ENCODE measurements at regions not wholly inside any gene's neighbourhood (a gene's known extent, or its start where the extent isn't known, plus 50 kb on each side); places are given as distances from the start of the nearest gene placed in this dataset.

DNA sequence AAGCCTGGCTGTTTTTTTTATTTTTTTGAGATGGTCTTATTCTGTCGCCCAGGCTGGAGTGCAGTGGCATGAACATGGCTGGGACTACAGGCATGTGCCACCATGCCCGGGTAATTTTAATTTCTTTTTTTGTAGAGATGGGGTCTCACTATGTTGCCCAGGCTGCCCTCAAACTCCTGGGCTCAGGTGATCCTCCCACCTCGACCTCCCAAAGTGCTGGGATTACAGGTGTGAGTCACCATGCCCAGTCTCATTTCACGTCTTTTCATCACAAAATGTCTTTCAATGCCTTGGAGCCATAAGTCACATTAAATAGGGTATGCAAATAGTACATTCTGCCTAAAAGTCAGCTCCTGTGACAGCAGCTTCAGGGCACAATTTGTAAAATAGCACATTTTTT lies 52.8 kb downstream of the SOX2 start:
- no peak for TF ChIP-seq POLR2AphosphoS5 (IDR thresholded peaks at IDR 0.05; ENCODE audit: low read depth, low read length)
- TF ChIP-seq TAF1 (IDR thresholded peaks at IDR 0.05; ENCODE audit: borderline replicate concordance, low read depth, low read length), result no peak
- TF ChIP-seq POLR2A (IDR thresholded peaks at IDR 0.05; ENCODE audit: low read depth, low read length), result no peak
- FAIRE-seq (no peak), DNase-seq (ENCODE audit: insufficient read length) (no peak)

DNA sequence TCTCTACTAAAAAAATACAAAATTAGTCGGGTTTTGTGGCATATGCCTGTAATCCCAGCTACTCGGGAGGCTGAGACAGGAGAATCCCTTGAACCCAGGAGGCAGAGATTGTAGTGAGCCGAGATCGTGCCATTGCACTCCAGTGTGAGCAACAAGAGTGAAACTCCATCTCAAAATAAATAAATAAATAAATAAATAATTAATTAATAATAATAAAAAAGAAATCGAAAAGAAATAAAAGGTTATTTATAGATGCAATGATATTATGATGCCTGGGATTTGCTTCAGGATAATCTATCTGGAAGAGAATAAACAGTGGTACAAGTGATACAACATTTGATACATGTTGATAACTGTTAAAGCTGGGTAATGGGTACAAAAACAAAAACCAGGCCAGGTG lies 58.6 kb downstream of the SOX2 start:
- no peak for FAIRE-seq
- DNase-seq (ENCODE audit: insufficient read length), result no peak

DNA sequence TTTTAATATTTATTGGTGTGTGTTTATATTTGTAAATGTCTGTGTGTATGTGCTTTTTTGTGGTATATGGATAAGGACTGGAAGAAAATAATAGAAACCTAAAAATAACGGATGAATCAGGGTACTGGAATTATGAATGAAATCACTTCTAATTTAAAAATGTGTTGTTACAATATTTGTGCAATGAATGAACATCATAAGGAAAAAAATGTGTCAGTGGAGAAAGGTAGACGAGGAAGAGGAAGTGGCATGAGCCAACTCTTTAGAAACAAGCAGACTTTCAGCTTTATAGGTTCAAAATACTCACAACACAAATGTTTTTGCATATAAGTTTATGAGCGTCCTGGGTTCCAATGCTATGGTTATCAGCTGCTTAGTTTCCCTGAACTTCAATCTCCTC lies 59.4 kb downstream of the SOX2 start:
- FAIRE-seq (no peak), DNase-seq (ENCODE audit: insufficient read length) (no peak)
- no peak for TF ChIP-seq POLR2A (IDR thresholded peaks at IDR 0.05; ENCODE audit: low read depth, low read length)

More for the DNA sequence above, 58.6 kb downstream of the SOX2 start:
- TF ChIP-seq TAF1 (IDR thresholded peaks at IDR 0.05; ENCODE audit: borderline replicate concordance, low read depth, low read length) (no peak), POLR2AphosphoS5 (IDR thresholded peaks at IDR 0.05; ENCODE audit: low read depth, low read length) (no peak), POLR2A (IDR thresholded peaks at IDR 0.05; ENCODE audit: low read depth, low read length) (no peak)

DNA sequence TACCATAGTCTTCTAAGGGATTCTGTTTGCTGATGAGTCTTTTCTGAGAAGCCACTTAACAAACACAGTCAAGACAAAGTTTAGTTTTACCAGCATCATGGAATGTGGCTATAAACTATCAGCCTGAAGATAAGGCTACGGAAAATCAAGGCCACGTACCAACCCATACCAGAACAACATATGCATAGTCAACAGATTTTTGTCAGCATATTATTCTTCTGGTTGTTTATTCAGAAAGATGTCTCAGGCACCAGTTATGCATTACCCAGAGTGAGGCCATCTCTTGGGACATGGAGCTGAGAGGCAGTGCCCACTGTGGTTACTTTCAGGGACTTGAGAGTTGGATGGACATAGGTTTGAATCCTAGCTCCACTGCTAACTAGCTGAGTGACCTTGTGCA lies 60.4 kb downstream of the SOX2 start:
- TF ChIP-seq POLR2AphosphoS5 (IDR thresholded peaks at IDR 0.05; ENCODE audit: low read depth, low read length) (no peak), TAF1 (IDR thresholded peaks at IDR 0.05; ENCODE audit: borderline replicate concordance, low read depth, low read length) (no peak), POLR2A (IDR thresholded peaks at IDR 0.05; ENCODE audit: low read depth, low read length) (no peak)
- FAIRE-seq (no peak), DNase-seq (ENCODE audit: insufficient read length) (no peak)

DNA sequence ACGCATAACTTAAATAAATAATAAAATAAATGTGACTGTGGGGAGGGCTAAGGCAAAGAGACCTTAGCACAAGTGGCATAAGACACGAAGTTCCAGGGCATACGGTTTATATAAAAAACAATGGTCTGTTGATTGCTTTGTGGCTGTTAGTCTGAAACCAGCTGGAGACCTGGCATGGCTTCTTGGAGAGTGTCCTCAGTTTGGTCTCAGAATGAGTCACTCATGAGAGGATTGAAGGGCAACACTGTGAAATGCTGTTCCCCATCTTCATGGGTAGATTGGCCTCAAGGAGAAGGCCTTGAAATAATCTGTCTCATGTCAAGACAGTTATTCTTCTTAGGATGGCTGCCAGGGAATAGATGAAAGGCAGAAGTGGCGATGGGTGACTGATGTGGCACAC lies 62.2 kb downstream of the SOX2 start:
- TF ChIP-seq POLR2A (IDR thresholded peaks at IDR 0.05; ENCODE audit: low read depth, low read length), result no peak
- TF ChIP-seq TAF1 (IDR thresholded peaks at IDR 0.05; ENCODE audit: borderline replicate concordance, low read depth, low read length), result no peak
- TF ChIP-seq POLR2AphosphoS5 (IDR thresholded peaks at IDR 0.05; ENCODE audit: low read depth, low read length), result no peak
- FAIRE-seq, result no peak
- no peak for DNase-seq (ENCODE audit: insufficient read length)

DNA sequence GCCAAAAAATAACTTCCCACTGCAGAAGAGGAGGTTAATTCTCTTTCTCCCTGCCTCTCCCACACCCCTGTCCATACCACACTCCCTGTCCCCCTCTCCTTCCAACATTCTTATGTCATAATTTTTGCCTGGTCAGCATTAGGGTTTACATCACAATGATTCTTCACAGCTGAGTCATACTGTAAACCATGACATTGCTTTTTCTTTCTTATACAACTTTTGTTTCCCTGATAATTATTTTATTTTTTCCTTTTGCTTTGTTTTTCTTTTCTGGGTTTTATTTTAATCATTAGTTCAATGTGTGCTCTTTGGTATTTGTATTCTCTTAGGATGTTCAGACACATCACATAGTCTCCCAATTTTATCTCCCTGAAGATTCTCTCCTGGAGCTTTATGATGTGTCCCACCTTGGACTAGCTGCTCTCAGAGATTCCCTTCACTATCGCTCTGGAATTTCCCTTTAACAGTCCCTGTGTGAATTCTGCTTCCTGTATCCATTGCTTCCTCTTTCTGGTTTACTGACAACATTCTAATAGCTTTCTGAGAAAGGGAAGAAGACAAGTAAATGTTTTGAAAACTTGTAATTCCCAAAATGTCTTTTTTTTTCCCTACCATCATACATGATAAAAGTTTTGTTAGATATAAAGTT lies 70.7 kb downstream of the SOX2 start:
- DNase-seq (ENCODE audit: insufficient read length), result no peak
- FAIRE-seq, result no peak
- TF ChIP-seq POLR2AphosphoS5 (IDR thresholded peaks at IDR 0.05; ENCODE audit: low read depth, low read length) (no peak), POLR2A (IDR thresholded peaks at IDR 0.05; ENCODE audit: low read depth, low read length) (no peak), TAF1 (IDR thresholded peaks at IDR 0.05; ENCODE audit: borderline replicate concordance, low read depth, low read length) (no peak)

DNA sequence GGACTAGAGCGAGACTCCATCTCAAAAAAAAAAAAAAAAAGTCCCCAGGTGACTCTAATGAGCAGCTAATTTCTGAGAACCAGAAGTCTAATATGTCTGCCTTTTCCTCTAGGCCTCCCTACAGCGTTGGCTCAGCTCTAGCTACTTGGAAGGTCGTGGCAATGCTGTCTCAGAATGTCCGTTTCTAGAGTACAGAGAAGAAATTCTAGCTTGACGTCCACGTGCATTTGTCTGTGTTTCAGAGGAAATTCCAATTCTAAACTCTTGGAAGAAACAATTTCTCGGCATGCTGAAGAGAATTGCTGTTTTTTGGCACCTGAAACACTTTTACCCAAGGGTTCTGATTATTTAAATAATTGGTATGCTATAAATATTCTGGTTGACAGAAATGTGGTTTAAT lies 78.8 kb downstream of the SOX2 start:
- FAIRE-seq, result no peak
- no peak for DNase-seq (ENCODE audit: insufficient read length)
- TF ChIP-seq TAF1 (IDR thresholded peaks at IDR 0.05; ENCODE audit: borderline replicate concordance, low read depth, low read length) (no peak), POLR2AphosphoS5 (IDR thresholded peaks at IDR 0.05; ENCODE audit: low read depth, low read length) (no peak), POLR2A (IDR thresholded peaks at IDR 0.05; ENCODE audit: low read depth, low read length) (no peak)

DNA sequence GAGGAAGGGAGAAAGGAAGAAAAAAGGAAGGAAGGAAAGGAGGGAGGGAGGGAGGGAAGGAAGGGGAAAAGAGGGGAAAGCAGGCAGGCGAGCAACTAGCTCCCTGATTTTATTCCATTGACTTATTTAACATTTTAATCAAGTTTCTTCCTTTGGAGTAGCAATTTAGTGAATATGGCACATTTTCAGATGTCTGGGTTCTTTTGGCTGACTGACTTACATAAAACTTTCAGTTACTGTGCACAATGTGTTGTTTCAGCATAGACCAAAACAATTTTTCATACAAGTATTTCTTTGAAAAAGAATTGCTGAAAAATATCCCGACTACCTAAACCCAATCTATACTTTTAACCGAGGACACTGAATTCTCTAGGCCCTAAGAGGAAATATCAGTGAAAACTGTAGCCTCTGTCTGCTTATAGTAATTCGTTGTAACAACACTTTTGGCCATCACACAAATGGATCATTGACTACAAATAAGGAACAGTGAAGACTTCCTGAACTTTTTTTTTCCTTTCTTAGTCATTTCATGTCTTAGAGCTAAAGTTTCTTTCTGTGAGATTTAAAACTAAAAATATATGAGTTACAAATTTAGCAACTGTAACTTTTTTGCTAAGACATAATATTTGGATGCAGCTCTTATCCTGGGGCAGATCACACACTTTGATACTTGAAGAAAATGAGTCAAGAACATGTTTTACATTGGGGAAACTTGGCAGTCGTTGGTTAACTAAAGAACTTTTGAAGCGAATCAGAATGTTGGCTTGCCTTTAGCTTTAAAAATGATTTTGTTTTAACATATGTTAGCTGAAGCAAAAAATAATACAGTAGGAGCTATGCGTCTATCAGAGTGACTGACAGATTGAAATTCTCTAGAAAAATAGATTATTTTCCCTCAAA lies 79.6 kb downstream of the SOX2 start:
- DNase-seq (ENCODE audit: insufficient read length), result no peak
- TF ChIP-seq POLR2A (IDR thresholded peaks at IDR 0.05; ENCODE audit: low read depth, low read length) (no peak), POLR2AphosphoS5 (IDR thresholded peaks at IDR 0.05; ENCODE audit: low read depth, low read length) (no peak), TAF1 (IDR thresholded peaks at IDR 0.05; ENCODE audit: borderline replicate concordance, low read depth, low read length) (no peak)
- no peak for FAIRE-seq

DNA sequence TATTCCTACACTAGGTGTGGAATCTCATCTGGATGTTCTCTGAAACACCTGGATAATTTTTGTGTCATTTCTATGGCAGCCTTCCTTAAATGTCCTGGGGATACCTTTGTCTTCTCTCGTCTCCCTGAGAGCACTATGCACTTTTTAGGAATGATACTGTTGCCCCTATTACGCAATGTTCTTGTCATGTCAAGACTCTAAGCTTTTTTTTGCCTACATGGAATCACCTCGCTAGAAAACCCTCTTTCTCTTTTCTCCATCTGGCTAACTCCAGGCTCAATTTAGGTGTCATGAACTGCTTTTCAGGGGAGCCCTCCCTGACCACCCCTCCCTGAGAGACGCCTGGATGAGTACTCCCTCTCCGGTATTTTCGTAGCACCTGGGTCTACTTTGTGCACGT lies 81.3 kb downstream of the SOX2 start:
- no peak for TF ChIP-seq POLR2A (IDR thresholded peaks at IDR 0.05; ENCODE audit: low read depth, low read length)
- TF ChIP-seq TAF1 (IDR thresholded peaks at IDR 0.05; ENCODE audit: borderline replicate concordance, low read depth, low read length), result no peak
- TF ChIP-seq POLR2AphosphoS5 (IDR thresholded peaks at IDR 0.05; ENCODE audit: low read depth, low read length), result no peak
- FAIRE-seq (no peak), DNase-seq (ENCODE audit: insufficient read length) (no peak)

DNA sequence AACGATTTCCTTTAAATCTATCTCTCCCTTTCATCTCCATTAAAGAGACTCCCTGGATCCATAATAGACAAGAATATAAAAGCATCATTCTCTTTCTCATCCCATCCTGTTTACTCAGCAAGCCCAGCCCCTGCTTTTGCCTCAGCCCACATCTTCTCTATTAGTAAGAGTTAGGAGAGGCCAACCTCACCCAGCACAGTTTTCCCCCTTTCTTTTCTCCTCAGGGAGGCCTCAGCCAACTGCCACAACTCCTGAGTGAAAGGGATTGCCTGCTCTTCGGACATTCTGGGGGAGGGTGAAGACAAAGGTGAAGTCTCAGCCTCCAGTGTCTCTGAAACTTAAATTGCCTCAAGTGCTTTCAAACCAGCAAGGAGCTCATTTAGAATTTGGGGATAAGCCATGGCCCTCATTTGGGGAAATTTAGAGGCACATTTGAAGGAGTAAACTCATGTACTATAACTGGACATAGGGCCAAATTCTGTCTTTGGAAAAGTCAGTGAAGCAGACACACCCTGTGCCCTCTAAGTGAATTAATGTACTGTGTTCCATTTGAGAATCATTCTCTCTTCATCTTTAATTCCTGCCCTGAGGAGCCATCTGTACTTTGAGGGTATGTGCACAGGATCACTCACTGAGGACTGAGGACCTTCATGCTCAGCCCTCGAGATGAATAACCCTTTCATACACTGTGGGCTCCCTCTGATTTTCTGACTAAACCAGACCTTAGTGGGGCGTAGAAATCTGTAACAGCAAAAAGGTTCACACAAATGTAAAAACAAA lies 82.5 kb downstream of the SOX2 start:
- no peak for DNase-seq (ENCODE audit: insufficient read length)
- no peak for FAIRE-seq
- TF ChIP-seq POLR2A (IDR thresholded peaks at IDR 0.05; ENCODE audit: low read depth, low read length) (no peak), TAF1 (IDR thresholded peaks at IDR 0.05; ENCODE audit: borderline replicate concordance, low read depth, low read length) (no peak), POLR2AphosphoS5 (IDR thresholded peaks at IDR 0.05; ENCODE audit: low read depth, low read length) (no peak)

DNA sequence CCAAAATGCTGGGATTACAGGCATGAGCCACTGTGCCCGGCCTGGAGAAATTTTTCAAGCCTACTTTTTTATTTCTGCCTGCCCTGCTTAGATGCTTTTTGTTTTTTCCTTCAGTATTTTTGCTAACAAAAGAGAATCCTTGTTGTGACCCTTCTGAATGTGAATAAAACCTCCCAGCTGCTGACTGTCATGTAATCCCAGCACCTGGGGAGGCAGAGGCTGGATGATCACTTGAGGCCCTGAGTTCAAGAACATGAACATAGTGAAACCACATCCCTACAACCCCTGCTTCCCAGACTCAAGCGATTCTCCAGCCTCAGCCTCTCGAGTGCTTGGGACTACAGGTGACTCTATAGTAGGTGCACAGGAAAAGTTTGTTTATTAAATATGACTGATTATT lies 84.9 kb downstream of the SOX2 start:
- no peak for DNase-seq (ENCODE audit: insufficient read length)
- no peak for TF ChIP-seq POLR2AphosphoS5 (IDR thresholded peaks at IDR 0.05; ENCODE audit: low read depth, low read length)
- TF ChIP-seq TAF1 (IDR thresholded peaks at IDR 0.05; ENCODE audit: borderline replicate concordance, low read depth, low read length), result no peak
- no peak for TF ChIP-seq POLR2A (IDR thresholded peaks at IDR 0.05; ENCODE audit: low read depth, low read length)
- FAIRE-seq, result no peak

All from GM12892 (cell line).